ENCODE measurements at regions not wholly inside any gene's neighbourhood (a gene's known extent, or its start where the extent isn't known, plus 50 kb on each side); places are given as distances from the start of the nearest gene placed in this dataset.

DNA sequence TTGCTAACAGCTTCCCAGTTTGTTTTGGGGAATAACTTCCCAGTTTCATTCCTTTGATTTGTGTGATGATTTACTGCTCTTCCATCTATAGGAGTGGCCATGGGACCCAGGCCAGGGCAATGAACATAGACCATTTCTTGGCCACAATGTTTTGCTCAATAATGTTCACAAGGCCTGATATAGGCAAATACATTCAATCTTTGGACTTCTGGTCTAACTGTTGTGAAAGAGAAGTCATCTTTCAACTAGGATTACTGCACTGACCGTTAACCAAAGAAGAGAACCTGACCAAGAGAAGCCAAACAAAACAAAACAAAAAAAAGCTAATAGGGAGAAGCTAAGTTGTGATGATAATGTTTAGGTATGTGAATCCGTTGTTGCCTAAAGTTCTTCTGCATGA, 221.8 kb upstream of the SUCLG2 start:
- Mint-ChIP-seq H3K4me1 (no peaks in the 10 kb centered on the region), H3K27ac (no peak overlapping the region), H3K4me3 (no peak overlapping the region), H3K9me3 (no peaks in the 10 kb centered on the region), H3K36me3 (ENCODE audit: low read depth) (no peaks in the 10 kb centered on the region), H3K27me3 (ENCODE audit: insufficient read depth) (no peaks in the 10 kb centered on the region)
- Histone ChIP-seq H3K9ac (ENCODE audit: extremely low read depth, low read length, poor library complexity, severe bottlenecking) (no peak overlapping the region), H3K4me3 (ENCODE audit: low read length) (no peak overlapping the region), H3K9me3 (ENCODE audit: control insufficient read depth, low read length) (no peaks in the 10 kb centered on the region), H3K4me1 (ENCODE audit: control insufficient read depth, insufficient read depth, low read length) (no peaks in the 10 kb centered on the region), H3K27ac (ENCODE audit: low read depth, low read length) (no peak overlapping the region), H3K36me3 (ENCODE audit: control insufficient read depth, insufficient read depth, low read length) (no peaks in the 10 kb centered on the region), H3K27me3 (ENCODE audit: control insufficient read depth, insufficient read depth, low read length, poor library complexity, severe bottlenecking) (no peaks in the 10 kb centered on the region)
- WGBS, 2 experiments (ENCODE audit: insufficient coverage in 1 of 2, insufficient read length in 1 of 2): 72 to 93% methylated on average over 2 of the region's 2 CpGs
- TF ChIP-seq, protein P1, sequence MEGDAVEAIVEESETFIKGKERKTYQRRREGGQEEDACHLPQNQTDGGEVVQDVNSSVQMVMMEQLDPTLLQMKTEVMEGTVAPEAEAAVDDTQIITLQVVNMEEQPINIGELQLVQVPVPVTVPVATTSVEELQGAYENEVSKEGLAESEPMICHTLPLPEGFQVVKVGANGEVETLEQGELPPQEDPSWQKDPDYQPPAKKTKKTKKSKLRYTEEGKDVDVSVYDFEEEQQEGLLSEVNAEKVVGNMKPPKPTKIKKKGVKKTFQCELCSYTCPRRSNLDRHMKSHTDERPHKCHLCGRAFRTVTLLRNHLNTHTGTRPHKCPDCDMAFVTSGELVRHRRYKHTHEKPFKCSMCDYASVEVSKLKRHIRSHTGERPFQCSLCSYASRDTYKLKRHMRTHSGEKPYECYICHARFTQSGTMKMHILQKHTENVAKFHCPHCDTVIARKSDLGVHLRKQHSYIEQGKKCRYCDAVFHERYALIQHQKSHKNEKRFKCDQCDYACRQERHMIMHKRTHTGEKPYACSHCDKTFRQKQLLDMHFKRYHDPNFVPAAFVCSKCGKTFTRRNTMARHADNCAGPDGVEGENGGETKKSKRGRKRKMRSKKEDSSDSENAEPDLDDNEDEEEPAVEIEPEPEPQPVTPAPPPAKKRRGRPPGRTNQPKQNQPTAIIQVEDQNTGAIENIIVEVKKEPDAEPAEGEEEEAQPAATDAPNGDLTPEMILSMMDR (conservative IDR thresholded peaks at IDR 0.05): no peak
- DNase-seq: no peak

DNA sequence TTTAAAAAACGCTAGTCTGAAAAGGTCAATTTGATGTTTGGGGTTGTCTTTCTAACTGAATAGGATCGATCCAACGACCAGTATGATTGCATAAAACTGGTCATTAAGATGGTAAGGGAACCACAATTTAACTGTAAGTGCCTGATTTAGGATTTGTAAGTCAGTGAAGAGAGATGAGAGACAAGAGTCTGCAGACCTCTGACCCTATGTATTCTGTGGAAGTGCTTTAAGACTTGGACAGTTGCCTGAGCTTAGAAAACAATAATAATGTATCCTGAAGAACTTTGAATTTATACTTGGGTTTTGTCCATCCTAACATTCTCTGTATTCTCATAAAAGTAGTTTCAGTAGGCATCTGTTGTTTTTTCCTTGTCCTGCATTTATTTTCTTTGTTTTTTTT, 221.4 kb upstream of the SUCLG2 start:
- Mint-ChIP-seq H3K9me3 (no peaks in the 10 kb centered on the region), H3K36me3 (ENCODE audit: low read depth) (no peaks in the 10 kb centered on the region), H3K27me3 (ENCODE audit: insufficient read depth) (no peaks in the 10 kb centered on the region), H3K4me1 (no peaks in the 10 kb centered on the region), H3K4me3 (no peak overlapping the region), H3K27ac (no peak overlapping the region)
- TF ChIP-seq, protein P1 (conservative IDR thresholded peaks at IDR 0.05): no peak
- Histone ChIP-seq H3K4me3 (ENCODE audit: low read length) (no peak overlapping the region), H3K9ac (ENCODE audit: extremely low read depth, low read length, poor library complexity, severe bottlenecking) (no peak overlapping the region), H3K36me3 (ENCODE audit: control insufficient read depth, insufficient read depth, low read length) (no peaks in the 10 kb centered on the region), H3K4me1 (ENCODE audit: control insufficient read depth, insufficient read depth, low read length) (no peaks in the 10 kb centered on the region), H3K27me3 (ENCODE audit: control insufficient read depth, insufficient read depth, low read length, poor library complexity, severe bottlenecking) (no peaks in the 10 kb centered on the region), H3K27ac (ENCODE audit: low read depth, low read length) (no peak overlapping the region), H3K9me3 (ENCODE audit: control insufficient read depth, low read length) (no peaks in the 10 kb centered on the region)
- 87 to 97% methylated on average over 3 of the region's 3 CpGs for WGBS, 2 experiments (ENCODE audit: insufficient coverage in 1 of 2, insufficient read length in 1 of 2)
- no peak for DNase-seq

DNA sequence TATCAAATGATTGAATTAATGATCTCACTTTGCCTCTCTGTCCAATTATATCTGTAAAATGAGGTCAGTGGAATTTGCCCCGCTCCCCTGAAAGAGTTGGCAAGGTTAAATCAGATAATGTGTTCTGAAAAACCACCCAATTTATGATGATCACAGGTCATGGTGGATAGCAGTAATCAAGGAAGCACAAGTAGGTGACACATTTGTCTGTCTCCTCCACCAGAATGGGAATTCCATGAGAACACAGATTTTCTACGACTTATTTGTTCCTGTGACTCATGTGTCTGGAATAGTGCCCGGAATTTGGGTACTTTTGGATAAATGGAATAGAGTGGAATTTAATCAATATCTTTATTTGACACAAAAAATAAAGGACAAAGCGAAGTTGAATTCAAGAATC, 220.9 kb upstream of the SUCLG2 start:
- TF ChIP-seq, protein P1 (conservative IDR thresholded peaks at IDR 0.05): no peak
- Mint-ChIP-seq H3K27ac (no peak overlapping the region), H3K9me3 (no peaks in the 10 kb centered on the region), H3K36me3 (ENCODE audit: low read depth) (no peaks in the 10 kb centered on the region), H3K4me1 (no peaks in the 10 kb centered on the region), H3K27me3 (ENCODE audit: insufficient read depth) (no peaks in the 10 kb centered on the region), H3K4me3 (no peak overlapping the region)
- Histone ChIP-seq H3K27me3 (ENCODE audit: control insufficient read depth, insufficient read depth, low read length, poor library complexity, severe bottlenecking) (no peaks in the 10 kb centered on the region), H3K9ac (ENCODE audit: extremely low read depth, low read length, poor library complexity, severe bottlenecking) (no peak overlapping the region), H3K9me3 (ENCODE audit: control insufficient read depth, low read length) (no peaks in the 10 kb centered on the region), H3K36me3 (ENCODE audit: control insufficient read depth, insufficient read depth, low read length) (no peaks in the 10 kb centered on the region), H3K27ac (ENCODE audit: low read depth, low read length) (no peak overlapping the region), H3K4me3 (ENCODE audit: low read length) (no peak overlapping the region), H3K4me1 (ENCODE audit: control insufficient read depth, insufficient read depth, low read length) (no peaks in the 10 kb centered on the region)
- no peak for DNase-seq
- 93% methylated on average over 2 to 4 of the region's 4 CpGs for WGBS, 2 experiments (ENCODE audit: insufficient coverage in 1 of 2, insufficient read length in 1 of 2)

Measured in endodermal cell (in vitro differentiated cells).